Adipose tissue (tissue), 3 donors: ENCODE measurements at regions not wholly inside any gene's neighbourhood (a gene's known extent, or its start where the extent isn't known, plus 50 kb on each side); places are given as distances from the start of the nearest gene placed in this dataset.
"Not testable (repeated sequence)": the region's sequence is repeated elsewhere in the genome, so short reads cannot be mapped to it uniquely, and the experiment has no call there.

Experiments
- H3K27ac ChIP-seq: one replicate; pipeline ENCODE4 v1.5.1; 2013; ENCODE audit warnings: low read depth, low read length
- WGBS, 3 donors: extraction: QIAGEN DNeasy Blood & Tissue Kit; methylation state at CpG; one replicate each; pipeline ENCODE4 v1.1.7; 2013; 5-methylcytosine and 5-hydroxymethylcytosine counted together
- donor health status: healthy with polysubstance abuse.
- donor health status: Bipolar disorder and iron deficiency.
- donor health status: healthy.

- H3K27ac ChIP-seq: no peak overlapping the region
- WGBS, 3 donors: 73 to 79% (median 76%) methylated on average over 13 of the region's 15 CpGs
Measured at GRCh38 chr17:64775701-64776570, 113.8 kb upstream of the SMURF2 start.

- H3K27ac ChIP-seq: no peak overlapping the region
- WGBS, 3 donors: 86 to 91% (median 91%) methylated on average over 10 of the region's 10 CpGs
Measured at GRCh38 chr17:64774888-64775540, 112.9 kb upstream of the SMURF2 start.

- no peak overlapping the region for H3K27ac ChIP-seq
- WGBS, 3 donors: 54 to 84% (median 73%) methylated on average over 18 of the region's 18 CpGs
Measured at GRCh38 chr17:64773836-64774761, 112.0 kb upstream of the SMURF2 start.

DNA sequence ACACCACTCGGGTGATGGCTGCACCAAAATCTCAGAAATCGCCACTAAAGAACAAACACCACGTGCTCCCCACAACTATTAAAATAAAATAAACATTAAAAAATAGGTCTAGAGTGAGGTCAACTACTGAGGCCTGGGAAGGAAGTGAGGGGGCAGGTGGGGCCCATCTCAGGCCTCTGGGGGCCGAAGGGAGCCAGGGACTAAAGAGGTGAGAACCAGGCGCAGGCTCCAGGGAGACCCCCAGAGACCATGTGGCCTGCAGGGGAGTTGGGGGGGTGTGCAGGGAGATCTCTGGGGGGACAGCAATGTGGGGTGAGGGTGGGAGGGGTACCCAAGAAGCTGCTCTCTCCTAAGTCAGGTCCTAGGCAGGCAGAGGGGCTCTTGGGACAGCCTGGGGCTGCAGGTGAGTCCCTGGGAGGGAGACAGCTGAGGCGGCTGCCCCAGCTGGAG lies 111.3 kb upstream of the SMURF2 start:
- H3K27ac ChIP-seq: no peak overlapping the region
- WGBS, 3 donors: 76 to 89% (median 78%) methylated on average over 6 of the region's 6 CpGs

- H3K27ac ChIP-seq: no peak overlapping the region
Measured at GRCh38 chr17:64772845-64773299, 110.8 kb upstream of the SMURF2 start.

DNA sequence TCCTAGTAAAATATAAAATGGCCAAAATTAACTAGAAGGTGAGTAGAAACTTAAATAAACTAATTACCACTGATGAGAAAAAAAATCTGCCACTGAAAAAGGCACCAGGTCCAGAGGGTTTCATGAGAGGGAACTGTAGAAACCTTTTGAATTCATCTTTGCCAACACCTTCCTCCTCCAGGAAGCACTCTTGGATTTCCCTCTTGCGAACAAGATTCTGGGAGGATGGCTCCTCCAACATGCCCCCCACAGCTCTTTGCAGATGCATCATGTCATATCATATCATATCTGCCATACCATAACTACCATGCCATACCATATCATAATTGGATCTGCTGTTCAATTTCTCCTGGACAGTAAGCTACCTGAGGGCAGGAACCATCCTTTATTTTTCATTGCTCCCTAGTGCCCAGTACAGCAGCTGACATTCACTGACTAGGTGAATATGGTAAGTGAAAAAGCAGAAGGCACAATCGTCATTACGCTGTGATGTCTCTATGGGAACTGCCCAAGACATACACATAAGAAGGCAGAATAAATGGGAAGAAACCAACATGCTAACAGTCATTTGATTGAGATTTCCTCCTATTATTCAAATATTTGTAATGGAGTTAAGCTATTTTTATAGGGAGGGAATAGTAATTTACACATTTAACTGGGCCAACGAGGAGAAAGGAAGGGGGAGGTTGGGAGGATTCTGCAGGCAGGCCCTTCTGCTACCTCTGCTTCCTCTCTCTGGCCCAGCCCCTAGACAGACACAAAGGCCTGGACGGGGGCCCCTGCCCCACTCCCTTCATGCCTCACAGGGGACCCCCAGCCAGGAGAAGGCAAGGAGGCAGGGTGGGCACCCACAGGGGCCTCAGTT lies 110.1 kb upstream of the SMURF2 start:
- 70 to 81% (median 75%) methylated on average over 5 of the region's 5 CpGs for WGBS, 3 donors
- no peak overlapping the region for H3K27ac ChIP-seq

More at GRCh38 chr17:64772845-64773299, 110.8 kb upstream of the SMURF2 start:
- WGBS, 3 donors: 89 to 94% (median 91%) methylated on average over 6 of the region's 6 CpGs

DNA sequence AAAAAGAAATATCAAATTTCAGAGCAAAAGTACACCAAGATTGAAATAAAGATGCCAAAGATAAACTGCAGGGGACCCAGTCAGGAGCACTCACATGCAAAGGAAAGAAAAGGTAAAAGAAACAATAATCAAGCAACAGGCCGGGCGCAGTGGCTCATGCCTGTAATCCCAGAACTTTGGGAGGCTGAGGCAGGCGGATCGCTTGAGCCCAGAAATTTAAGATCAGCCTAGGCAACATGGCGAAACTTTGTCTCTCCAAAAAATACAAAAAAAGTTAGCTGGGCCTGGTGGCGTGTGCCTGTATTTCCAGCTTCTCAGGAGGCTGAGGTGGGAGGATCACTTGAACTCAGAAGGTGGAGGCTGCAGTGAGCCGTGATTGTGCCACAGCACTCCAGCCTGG lies 107.6 kb upstream of the SMURF2 start:
- 97 to 99% (median 98%) methylated on average over 7 of the region's 7 CpGs for WGBS, 3 donors

DNA sequence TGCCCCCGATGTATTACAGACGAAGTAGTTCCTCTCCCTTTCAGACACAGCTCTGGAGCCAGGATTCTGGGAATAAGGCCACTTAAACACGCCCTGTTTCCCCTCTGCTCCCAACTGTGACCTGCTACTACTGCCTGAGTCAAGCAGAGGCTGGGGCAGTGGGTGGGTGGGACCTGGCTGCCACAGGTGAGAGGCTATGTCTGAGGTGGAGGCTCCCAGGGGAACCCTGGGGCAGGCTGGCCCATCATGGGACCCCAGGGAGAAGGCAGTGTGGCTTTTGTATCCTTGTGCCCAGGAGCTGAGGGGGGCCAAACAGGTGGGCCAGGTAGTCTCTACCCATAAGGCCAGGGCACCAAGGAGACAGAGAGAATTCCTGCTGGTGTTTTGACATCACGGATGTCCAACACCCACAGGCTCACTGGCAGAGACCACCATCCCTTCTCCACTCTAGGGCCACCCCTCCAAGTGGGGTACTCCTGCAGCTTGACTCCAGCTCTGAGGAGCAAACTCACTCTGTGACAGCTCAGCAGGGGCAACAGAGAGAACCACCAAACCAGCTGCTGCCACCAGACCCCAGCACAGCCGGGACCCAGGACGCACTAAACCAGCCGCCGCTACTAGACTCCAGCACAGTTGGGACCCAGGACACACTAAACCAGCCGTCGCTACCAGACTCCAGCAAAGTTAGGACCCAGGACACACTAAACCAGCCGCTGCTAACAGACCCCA lies 105.3 kb upstream of the SMURF2 start:
- H3K27ac ChIP-seq: no peak overlapping the region
- WGBS, 3 donors: 92% methylated on average over 11 of the region's 11 CpGs

More for the DNA sequence above, 107.6 kb upstream of the SMURF2 start:
- no peak overlapping the region for H3K27ac ChIP-seq

DNA sequence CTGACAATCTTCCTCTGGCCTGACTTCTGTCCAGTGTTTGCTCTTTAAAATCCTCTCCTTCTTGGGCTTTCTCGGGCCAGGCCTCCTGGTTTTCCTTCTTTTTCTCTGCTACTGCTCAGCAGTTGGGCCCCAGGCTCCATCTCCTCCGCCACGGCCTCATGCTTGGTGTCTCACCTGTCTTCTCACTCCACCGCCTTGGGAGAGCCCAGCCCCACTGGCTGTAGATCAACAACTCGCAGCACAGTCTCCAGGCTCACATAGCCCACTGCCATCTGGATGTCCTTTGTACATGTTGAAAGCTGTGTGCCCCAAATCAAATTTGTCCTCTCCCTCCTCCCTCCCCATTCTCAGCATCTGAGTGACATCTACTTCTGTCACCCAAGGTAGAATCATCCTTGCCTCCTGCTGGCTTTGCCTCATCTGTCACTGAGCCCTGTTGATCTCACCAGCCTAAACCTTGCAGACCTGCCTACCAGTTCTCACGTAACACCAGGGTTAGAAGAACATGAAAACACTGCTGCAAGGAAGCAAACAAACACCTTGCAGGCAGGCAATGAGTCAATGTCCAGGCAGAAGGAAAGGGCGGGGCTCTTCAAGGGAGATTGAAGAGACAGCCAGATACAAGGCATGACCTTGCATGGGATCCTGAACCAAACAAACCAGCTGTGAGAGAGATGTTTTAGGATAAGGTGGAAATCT lies 103.2 kb upstream of the SMURF2 start:
- H3K27ac ChIP-seq: no peak overlapping the region
- WGBS, 3 donors: 93 to 94% (median 94%) methylated on average over 7 of the region's 7 CpGs

DNA sequence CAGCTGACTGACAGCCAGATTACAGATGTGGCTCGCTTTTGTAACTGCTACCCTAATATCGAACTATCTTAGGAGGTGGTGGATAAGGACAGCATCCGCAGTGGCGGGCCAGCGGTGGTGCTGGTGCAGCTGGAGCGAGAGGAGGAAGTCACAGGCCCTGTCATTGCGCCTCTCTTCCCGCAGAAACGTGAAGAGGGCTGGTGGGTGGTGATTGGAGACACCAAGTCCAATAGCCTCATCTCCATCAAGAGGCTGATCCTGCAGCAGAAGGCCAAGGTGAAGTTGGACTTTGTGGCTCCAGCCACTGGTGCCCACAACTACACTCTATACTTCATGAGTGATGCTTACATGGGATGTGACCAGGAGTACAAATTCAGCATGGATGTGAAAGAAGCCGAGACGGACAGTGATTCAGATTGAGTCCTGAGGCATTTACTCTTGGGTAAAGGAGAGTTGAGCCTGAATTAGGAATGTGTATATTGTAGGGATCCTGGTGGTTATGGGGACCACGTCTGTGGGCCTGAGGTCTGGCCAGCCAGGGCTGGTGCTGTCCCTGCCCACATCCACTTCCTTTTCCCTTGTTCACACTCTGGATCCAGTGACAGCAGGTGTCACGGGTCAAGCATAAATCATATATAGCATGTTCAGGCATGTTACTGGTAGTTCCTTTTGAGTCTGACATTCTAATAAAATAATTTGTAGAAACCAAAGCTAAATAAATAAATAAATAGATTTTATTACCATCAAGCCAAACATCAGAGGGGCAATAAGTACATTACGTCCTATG lies 89.0 kb upstream of the SMURF2 start:
- no peak overlapping the region for H3K27ac ChIP-seq
- 91 to 93% (median 92%) methylated on average over 14 of the region's 14 CpGs for WGBS, 3 donors

DNA sequence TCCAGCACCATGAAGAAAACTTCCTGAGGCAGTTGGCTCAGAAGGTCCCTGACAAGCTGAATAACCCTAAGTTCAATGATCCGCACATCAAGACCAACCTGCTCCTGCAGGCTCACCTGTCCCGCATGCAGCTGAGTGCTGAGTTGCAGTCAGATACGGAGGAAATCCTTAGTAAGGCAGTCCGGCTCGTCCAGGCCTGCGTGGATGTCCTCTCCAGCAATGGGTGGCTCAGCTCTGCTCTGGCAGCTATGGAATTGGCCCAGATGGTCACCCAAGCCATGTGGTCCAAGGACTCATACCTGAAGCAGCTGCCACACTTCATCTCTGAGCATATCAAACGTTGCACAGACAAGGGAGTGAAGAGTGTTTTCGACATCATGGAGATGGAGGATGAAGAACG lies 88.4 kb upstream of the SMURF2 start:
- no peak overlapping the region for H3K27ac ChIP-seq
- 92 to 95% (median 94%) methylated on average over 9 of the region's 9 CpGs for WGBS, 3 donors

DNA sequence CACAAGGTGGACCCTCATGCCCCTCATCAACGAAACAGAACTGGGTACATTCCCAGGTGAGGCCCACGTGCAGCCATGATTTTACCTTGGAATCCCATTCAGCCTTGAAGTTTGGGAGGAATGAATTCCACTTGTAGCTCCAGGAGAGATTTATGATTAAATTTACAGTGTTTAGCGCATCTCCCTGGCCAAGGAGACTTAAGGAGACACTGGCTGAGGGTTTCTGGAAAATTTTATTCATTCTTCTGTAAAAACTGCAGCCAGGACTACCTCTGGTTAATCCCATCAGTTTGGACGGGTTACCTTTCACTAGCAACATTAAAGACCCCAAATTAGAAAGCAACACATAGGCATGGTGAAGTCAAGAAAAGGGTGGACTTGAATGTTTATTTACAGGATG lies 87.2 kb upstream of the SMURF2 start:
- 81 to 92% (median 85%) methylated on average over 4 of the region's 4 CpGs for WGBS, 3 donors
- H3K27ac ChIP-seq: no peak overlapping the region

GRCh38 chr17:64747938-64748540 lies 85.9 kb upstream of the SMURF2 start:
- WGBS, 3 donors: 54 to 76% (median 62%) methylated on average over 7 of the region's 7 CpGs
- H3K27ac ChIP-seq: no peak overlapping the region

DNA sequence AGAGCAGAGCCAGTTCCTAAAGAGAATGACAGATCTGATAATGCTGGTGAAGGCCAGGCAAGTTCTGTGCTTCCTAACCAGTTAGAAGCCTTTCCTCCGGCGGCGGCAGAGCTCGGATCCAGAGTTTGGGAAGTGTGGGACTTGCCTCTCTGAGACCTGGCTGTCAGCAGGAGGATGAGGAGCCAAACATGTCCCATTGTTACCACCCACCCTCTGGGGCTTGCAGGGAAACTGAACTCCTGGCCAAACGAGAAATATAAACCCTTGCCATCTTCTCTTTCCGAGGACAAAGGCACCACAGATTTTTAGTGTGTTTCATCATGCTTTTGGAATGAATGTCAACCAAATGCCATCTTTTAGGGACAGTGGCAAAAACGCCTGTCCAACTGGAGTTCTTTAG lies 80.2 kb upstream of the SMURF2 start:
- no peak overlapping the region for H3K27ac ChIP-seq
- WGBS, 3 donors: 66 to 74% (median 68%) methylated on average over 7 of the region's 7 CpGs

DNA sequence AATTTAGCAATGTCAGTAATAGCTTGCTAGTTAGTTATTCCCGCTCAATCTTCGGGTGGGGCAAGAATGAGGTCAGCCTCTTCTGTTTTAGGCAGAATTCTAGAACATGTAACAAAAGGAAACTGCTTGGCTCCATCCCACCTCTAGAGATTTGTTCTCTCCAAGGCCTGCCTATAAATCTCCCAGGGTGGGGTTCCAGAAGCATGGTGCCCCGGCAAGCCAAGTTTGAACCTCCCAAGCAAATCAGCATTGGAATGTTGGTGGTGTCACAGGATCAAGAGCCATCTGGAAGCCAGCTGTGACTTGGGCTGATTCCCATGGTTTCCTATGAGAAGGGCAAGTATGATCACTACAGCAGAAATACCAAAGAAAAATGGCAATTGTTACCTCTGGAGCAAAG lies 79.8 kb upstream of the SMURF2 start:
- not testable (repeated sequence) for H3K27ac ChIP-seq
- WGBS, 3 donors: 39 to 67% (median 46%) methylated on average over 3 of the region's 3 CpGs
